GDM1 (cell line): ENCODE measurements at regions not wholly inside any gene's neighbourhood (a gene's known extent, or its start where the extent isn't known, plus 50 kb on each side); places are given as distances from the start of the nearest gene placed in this dataset.
"Not testable (repeated sequence)": the region's sequence is repeated elsewhere in the genome, so short reads cannot be mapped to it uniquely, and the experiment has no call there.

Source experiments
- DNase-seq: peaks from one replicate; lab custom pipeline; 2025; lab: John Stamatoyannopoulos, UW

DNA sequence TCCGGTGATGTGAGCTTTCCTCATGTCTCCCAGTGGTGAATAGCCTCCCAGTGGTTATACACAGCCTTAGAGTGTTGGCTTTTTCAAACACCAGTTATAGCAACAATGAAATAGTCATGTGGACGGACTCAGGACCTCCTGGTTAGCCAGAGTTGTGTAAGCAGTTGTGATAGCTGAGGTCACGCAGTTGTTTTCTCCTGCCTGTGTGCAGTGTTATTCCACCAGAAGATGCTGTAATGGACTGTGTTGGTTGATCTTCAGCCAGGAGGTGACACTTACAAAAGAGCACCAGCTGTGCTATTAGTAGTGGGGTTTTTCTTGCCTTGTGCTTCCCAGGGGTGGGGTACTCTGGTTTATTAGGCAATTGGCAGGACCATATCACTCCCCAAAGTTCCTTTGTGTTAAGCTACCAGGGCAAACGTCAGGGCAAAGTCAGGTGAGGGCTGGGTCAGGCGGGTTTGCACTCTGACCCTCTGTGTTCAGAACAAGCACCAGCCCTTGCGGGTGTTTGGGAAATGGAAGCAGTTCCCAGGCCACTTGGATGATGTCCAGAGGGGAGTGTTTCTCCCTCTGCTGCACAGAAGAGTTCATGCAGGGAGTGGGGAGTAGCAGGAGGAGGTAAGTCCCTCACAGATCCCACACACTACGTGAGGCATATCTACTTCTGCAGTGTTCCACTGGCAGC lies 252.6 kb downstream of the TMEM47 start:
- no peak for DNase-seq

- DNase-seq = no peak
These were observed 255.7 kb downstream of the TMEM47 start for GRCh38 chrX:34401411-34401810.

GRCh38 chrX:34382416-34382815 lies 250.3 kb upstream of the FAM47A start:
- no peak for DNase-seq

- DNase-seq = no peak
These were observed 249.1 kb upstream of the FAM47A start for GRCh38 chrX:34381241-34381640.

GRCh38 chrX:34379891-34380290 lies 247.8 kb upstream of the FAM47A start:
- DNase-seq = no peak

DNA sequence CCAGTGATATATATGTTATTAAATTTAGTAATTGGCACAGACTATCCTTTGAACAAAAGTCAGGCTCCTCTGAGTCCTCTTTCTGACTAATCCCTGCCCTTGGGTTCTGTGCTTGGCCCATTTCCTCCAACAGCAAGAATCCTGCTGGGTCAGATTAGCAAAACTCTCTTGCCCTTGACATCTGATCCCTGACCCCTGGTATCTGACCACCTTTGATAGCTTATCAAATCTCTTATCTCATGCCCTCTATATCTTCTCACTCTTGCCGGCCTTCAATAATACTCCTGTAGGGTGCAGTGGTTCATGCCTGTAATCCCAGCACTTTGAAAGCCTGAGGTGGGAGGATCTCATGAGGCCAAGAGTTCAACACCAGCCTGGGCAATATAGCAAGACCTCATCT lies 245.5 kb upstream of the FAM47A start:
- DNase-seq = no peak

- DNase-seq = no peak
These were observed 239.6 kb upstream of the FAM47A start for GRCh38 chrX:34371754-34372153.

DNA sequence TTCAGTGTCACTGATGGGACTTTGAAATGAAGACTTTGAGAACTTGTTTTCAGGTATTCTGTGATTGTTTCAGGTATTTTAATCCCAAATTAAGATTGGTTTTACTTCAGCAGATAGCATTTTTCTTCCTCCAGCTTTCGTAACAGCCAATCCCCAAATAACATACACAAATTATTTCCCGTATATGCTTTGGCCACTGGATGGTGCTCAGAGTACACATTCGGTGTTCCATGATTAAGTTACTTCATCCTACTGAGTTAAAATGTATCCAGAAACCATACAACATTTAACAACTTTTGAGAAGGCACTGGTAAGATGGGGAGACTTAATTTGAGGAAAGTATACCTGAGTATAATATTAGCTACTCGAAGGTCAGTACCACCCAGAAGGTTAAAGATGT lies 233.4 kb upstream of the FAM47A start:
- DNase-seq = no peak

- DNase-seq = no peak
These were observed 218.6 kb upstream of the FAM47A start for GRCh38 chrX:34350561-34351335.

DNA sequence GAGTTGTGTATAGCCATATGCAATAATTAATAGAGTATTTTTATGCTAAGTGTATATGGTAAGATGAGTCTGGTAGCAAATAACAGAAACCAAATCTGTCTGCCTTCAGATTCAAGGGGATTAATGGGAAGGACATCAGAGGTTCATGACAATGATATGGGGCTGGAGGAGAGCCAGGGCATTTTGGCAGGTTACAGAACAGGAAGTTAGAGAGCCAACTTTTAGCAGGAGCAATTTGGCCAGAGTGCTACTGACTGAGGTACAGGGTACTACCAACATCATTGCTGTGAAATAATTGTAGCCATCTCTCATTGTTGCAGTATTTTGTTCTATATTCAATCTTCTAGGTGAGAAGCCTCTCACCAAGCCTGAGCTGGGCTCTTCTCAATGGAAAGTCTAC lies 210.9 kb upstream of the FAM47A start:
- DNase-seq = no peak

DNA sequence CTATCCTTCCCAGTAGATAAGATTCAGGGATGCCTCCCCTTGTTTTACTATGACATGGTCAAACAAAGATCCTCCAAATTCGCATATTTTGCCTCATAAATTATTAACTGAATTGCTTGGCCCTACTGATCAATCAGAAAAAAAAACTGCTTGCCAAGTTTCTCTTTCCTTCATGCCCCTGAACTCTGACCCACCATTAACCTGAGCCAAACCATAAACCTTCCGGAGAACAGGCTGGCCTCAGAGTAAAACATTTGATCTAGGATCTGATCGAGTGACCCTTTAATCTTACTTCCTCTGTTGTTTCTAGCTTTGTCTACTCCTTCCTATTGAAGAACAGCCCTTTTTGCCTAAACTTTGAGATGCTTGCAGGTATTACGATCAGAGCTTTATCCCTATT lies 209.7 kb upstream of the FAM47A start:
- no peak for DNase-seq

GRCh38 chrX:34341258-34341657 lies 209.1 kb upstream of the FAM47A start:
- DNase-seq = no peak

- DNase-seq = no peak
These were observed 205.9 kb upstream of the FAM47A start for GRCh38 chrX:34338046-34338445.

- DNase-seq = not testable (repeated sequence)
These were observed 203.3 kb upstream of the FAM47A start for GRCh38 chrX:34335376-34335775.

GRCh38 chrX:34332334-34332733 lies 200.2 kb upstream of the FAM47A start:
- no peak for DNase-seq

DNA sequence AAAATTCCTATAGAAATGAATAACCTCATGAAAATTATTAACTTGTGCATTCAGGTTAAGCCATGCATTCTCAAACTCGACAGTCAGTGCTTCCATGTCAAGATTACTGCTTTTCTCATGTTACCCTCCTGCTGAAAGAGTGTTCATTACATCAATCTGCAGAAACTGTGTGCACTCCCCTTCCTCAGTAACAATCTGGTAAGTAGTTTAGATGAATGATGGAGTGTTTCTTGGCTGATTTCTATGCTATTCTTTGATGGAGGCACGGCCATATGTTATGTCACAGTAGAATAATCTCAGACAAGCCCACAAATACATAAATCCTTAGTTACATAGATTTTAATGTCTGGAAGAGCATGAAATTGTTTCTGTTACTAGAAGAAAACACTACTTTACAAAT lies 193.3 kb upstream of the FAM47A start:
- DNase-seq = no peak

- not testable (repeated sequence) for DNase-seq
These were observed 188.3 kb upstream of the FAM47A start for GRCh38 chrX:34320424-34320823.

DNA sequence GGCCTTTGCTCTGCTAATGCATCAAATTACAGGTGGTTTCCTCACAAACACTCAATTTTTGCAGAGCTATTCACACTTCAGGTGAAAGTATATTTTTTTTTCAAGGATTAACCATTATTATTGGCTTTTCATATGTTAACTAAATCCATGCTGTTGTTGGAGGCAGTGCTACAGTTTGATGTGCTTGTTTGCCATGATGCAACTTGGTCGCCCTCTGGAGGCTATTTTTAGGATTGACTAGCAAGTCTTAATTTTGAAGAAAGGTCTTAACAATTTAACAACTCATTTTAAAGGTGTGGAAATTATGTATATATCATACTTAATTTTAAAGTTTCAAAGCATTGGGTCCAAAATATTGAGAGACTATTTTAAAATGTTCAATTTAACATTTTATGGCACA lies 168.8 kb upstream of the FAM47A start:
- DNase-seq = no peak

DNA sequence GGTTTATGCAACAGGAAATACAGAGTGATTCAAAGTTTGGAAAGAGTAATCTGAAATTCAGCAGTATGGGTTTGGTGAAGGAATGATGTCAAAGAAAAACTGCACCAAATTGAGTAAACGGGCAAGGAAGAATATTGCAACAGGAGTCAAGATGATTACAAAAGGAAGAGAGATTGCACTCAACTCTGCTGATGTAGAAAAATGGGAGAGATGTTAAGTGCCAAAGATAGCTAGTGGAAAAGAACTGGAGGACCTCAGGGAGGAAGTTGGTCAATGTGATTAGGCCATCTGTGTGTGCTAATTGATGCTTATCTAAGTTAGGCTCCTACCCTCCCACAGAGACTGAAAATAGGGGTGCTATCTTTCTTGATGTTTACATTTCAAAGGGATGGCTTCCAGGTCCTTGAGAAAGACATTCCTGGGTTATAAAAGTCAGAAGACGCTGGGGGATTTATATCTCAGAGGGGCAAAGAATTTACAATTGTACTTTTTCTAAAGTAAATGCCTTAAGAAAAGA lies 167.4 kb upstream of the FAM47A start:
- no peak for DNase-seq

DNA sequence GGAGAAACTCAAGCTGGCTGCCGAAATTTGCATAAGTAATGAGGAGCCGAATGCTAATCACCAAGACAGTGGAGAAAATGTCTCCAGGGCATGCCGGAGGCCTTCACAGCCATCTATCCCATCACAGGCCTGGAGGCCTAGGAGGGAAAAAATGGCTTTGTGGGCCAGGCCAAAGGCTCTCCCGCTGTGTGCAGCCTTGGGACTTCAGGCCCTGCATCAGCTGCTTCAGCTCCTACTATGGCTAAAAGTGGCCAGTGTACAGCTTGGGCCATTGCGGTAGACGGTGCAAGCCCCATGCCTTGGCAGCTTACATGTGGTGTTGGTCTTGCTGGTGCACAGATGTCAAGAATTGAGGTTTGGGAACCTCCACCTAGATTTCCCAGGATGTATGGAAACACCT lies 162.6 kb upstream of the FAM47A start:
- DNase-seq = no peak

DNA sequence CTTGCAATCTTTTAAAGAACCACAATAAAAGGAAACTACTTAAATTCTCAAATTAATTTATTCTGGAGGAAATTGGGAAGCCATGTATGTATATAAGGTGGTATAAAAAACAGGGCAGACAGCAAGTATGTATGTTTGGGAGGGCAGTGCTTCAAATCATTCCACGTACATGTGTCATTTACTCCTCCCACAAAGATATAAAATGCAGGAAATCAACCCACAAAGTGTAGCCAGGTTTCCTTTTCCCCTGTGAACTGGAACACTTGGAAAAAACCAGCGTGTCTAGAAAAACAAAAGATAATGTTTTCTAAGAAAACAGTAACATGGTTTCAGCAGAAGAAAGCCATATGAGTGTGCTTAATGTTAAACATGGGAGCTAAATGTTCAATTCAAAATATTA lies 156.7 kb upstream of the FAM47A start:
- no peak for DNase-seq

- DNase-seq = no peak
These were observed 147.9 kb upstream of the FAM47A start for GRCh38 chrX:34279866-34280560.

DNA sequence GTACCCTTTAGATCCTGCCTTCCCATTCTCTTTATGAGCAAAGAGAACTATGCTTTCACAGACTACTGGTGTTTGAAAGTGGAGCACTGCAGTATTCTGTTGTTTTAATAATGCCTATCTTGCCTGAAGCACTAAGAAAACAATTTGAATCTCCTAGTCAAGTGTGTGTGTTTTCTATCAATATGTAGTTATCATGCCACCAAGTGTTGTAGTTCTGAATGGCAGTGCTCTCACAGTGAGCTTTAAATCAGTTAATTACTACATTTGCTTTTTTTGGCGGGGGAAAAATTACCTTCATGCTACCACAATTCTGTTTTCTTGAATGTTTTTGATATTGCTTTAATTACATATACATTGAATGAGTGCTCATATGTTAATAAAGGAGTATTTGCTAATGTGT lies 143.6 kb upstream of the FAM47A start:
- no peak for DNase-seq
